ENCODE measurements at regions not wholly inside any gene's neighbourhood (a gene's known extent, or its start where the extent isn't known, plus 50 kb on each side); places are given as distances from the start of the nearest gene placed in this dataset.
"Not testable (repeated sequence)": the region's sequence is repeated elsewhere in the genome, so short reads cannot be mapped to it uniquely, and the experiment has no call there.

- no peak for DNase-seq (ENCODE audit: low spot score)
Measured at GRCh38 chr2:44051593-44052347, 56.0 kb upstream of the LRPPRC start.

GRCh38 chr2:44052584-44052983, 56.8 kb upstream of the LRPPRC start:
- DNase-seq (ENCODE audit: low spot score): no peak

- DNase-seq (ENCODE audit: low spot score): no peak
Measured at GRCh38 chr2:44053052-44053451, 57.3 kb upstream of the LRPPRC start.

GRCh38 chr2:44053456-44053855, 57.7 kb upstream of the LRPPRC start:
- DNase-seq (ENCODE audit: low spot score): no peak

DNA sequence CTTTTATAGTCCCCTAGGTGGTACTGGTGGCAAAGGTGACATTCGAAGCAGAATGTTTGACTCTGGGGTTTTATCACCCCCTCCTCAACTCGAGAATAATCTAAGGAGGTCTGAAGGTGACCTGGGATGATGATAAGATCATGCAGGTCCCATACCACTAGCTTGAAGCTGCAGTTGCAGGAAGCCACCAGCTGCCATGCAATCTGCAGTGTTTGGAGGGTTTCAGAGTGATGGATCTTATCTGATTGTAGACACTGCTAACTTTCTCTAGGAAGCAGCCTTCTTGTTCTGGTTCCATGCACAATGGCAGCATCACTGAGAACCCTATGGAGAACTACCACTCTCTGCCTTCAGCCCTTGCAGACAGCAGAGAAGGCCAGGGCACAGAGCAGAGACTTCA, 59.4 kb upstream of the LRPPRC start:
- no peak for DNase-seq (ENCODE audit: low spot score)

- no peak for DNase-seq (ENCODE audit: low spot score)
Measured at GRCh38 chr2:44055664-44056063, 59.9 kb upstream of the LRPPRC start.

- no peak for DNase-seq (ENCODE audit: low spot score)
Measured at GRCh38 chr2:44056947-44057346, 61.2 kb upstream of the LRPPRC start.

DNA sequence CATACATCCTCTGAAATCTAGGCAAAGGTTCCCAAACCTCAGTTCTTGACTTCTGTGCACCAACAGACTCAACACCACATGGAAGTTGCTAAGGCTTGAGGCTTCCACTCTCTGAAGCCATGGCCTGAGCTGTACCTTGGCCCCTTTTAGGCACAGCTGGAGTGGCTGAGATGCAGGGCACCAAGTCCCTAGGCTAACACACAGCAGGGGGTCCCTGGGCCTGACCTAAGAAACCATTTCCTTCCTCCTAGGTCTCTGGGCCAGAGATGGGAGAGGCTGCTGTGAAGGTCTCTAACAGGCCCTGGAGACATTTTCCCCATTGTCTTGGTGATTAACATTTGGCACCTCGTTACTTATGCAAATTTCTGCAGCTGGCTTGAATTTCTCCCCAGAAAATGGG, 64.5 kb upstream of the LRPPRC start:
- DNase-seq (ENCODE audit: low spot score): not testable (repeated sequence)

- DNase-seq (ENCODE audit: low spot score): no peak
Measured at GRCh38 chr2:44060990-44061389, 65.2 kb upstream of the LRPPRC start.

GRCh38 chr2:44061469-44061868, 65.7 kb upstream of the LRPPRC start:
- no peak for DNase-seq (ENCODE audit: low spot score)

- peak; percentile 27 for DNase-seq (ENCODE audit: low spot score)
Measured at GRCh38 chr2:44061876-44062275, 66.1 kb upstream of the LRPPRC start.

DNA sequence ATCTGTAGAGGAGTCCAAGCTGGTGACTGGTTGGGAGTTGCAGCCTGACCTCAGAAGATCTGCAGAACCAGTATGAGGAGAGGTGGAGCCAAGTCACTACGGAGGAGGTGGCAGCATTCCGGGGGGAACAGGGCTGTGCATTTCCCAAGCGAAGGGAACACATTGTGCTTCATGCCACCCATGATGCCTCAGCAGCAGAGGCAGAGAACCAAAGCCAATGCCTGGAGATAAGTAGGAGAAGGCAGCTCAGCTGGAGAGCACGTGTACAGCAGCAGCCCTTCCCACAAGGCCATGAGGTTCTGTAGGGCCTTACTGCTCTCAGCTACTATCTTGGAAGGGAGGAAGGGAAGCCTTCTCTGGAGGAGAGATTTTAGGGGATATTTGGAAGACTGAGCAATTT, 67.2 kb upstream of the LRPPRC start:
- DNase-seq (ENCODE audit: low spot score): no peak

DNA sequence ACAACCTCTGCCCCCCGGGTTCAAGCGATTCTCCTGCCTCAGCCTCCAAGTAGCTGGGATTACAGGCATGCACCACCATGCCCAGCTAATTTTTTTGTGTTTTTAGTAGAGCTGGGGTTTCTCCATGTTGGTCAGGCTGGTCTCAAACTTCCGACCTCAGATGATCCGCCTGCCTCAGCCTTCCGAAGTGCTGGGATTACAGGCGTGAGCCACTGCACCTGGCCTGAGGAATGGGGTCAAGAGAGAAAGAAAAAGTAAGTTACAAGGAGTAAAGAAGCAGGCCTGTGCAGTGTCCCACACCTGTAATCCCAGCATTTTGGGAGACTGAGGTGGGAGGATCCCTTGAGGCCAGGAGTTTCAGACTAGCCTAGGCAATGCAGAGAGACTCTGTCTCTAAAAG, 68.5 kb upstream of the LRPPRC start:
- DNase-seq (ENCODE audit: low spot score): not testable (repeated sequence)

GRCh38 chr2:44067012-44067790, 71.4 kb upstream of the LRPPRC start:
- not testable (repeated sequence) for DNase-seq (ENCODE audit: low spot score)

- DNase-seq (ENCODE audit: low spot score): not testable (repeated sequence)
Measured at GRCh38 chr2:44067791-44068181, 72.0 kb upstream of the LRPPRC start.

DNA sequence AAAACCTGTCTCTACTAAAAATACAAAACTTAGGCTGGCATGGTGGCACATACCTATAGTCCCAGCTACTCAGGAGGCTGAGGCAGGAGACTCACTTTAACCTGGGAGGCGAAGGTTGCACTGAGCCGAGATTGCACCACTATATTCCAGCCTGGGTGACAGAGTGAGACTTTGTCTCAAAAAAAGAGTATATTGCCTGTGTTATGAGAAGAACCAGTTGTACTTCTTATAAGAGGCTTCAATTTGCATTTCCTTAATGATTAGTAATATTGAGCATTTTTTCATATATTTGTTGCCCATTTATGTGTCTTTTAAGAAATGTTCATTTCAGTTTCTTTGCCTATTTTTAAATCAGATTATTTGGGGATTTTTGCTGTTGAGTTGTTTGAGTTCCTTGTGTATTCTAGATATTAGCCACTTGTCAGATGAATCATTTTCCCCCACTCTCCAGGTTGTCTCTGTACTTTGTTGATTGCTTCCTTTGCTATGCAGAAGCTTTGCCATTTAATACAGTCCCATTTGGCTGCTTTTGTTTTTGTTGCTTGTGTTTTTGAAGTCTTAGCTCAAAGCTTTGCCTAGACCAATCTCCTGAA, 75.8 kb upstream of the LRPPRC start:
- DNase-seq (ENCODE audit: low spot score): no peak

- DNase-seq (ENCODE audit: low spot score): not testable (repeated sequence)
Measured at GRCh38 chr2:44073667-44074066, 77.9 kb upstream of the LRPPRC start.

- not testable (repeated sequence) for DNase-seq (ENCODE audit: low spot score)
Measured at GRCh38 chr2:44074795-44075194, 79.0 kb upstream of the LRPPRC start.

DNA sequence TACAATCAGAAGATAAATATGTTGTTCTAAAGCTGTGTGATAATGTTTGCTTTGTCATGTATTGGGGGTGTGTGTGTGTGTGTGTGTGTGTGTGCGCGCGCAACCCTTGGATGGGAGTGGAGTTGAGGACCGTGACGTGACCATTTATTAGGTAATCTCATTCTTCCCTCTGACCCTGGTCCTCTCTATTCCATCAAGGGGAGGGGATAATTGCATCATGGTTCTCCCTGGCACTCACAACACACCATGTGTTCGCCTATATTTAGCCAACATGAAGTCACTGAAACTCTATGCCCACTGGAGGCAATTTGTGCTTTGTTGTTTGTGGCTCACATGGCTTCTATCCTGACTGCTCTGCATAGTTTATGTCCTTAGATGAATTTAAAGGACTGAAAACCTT, 79.8 kb upstream of the LRPPRC start:
- no peak for DNase-seq (ENCODE audit: low spot score)

DNA sequence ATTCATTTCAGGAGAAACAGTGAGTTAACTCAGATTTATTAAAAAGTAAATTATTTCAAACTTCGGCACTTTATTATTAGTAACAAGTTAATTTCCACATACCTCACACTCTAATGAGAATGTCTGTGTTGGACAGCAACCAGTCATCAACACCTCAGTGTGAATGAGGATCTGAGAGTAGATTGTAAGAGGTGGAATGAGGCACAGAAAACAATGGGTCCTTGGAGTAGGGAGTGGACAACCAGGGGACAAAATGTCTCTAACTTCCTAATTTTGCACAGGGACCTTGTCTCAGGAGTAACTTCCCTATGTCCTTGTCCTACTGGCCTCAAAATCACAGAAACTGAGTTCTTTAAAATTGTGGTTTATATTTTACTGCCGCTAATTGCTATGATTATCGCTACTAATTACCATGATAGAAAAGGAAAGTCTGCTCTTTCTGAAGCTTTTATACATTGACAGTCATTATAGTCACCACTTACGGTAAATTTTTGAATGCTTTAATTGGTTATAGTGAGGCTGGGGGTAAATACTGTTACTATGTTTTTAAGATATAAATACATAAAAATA, 82.2 kb upstream of the LRPPRC start:
- DNase-seq (ENCODE audit: low spot score): no peak

GRCh38 chr2:44079686-44080085, 83.9 kb upstream of the LRPPRC start:
- DNase-seq (ENCODE audit: low spot score): no peak

DNA sequence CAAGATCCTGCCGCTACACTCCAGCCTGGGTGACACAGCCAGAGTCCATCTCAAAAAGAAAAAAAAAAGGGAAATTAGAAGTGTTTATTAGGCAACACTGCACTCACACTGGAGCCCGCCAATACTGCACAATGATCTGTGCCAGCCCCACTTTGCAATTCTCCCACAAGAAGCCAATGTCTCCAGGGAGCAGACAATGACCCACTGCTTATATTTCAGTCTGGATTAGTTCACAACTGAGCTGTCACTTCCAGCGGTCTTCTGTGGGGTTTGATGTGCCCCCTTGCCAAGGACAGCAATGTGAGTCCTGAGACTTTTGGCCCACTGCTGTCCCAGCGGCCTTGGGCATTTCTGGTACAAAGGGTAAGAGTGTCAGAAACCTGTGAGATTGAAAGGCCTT, 85.6 kb upstream of the PPM1B start:
- DNase-seq (ENCODE audit: low spot score): no peak

DNA sequence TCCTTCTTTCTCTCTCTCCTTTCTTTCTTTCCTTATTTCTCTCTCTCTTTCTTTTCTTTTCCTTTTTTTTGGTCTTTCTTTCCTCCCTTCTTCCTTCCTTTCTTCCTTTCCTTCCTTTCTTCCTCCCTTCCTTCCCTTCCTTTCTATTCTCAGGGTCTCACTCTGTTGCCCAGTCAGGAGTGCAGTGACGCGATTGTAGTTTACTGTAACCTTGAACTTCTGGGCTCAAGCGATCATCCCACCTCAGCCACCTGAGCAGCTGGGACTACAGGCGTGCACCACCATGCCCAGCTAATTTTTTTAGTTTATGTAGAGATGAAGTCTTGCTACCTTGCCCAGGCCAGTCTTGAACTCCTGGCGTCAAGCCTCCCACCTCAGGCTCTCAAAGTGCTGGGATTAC, 83.8 kb upstream of the PPM1B start:
- no peak for DNase-seq (ENCODE audit: low spot score)

Data from HuH-7.5 (cell line).